Suprapubic skin (tissue), 4 donors: ENCODE measurements at regions not wholly inside any gene's neighbourhood (a gene's known extent, or its start where the extent isn't known, plus 50 kb on each side); places are given as distances from the start of the nearest gene placed in this dataset.

Source experiments
- CTCF ChIP-seq, 2 donors: fragments of 200-600 bp in 1 of 2; fragments of 450-650 bp in 1 of 2; sonication (generic) in 1 of 2; IDR thresholded peaks; one replicate each; pipeline ENCODE4 v1.5.1; 2016 to 2019; ENCODE audit warnings: antibody characterized with exemption in 2 of 2, mild to moderate bottlenecking in 1 of 2, moderate library complexity in 1 of 2
- EP300 ChIP-seq: sonication (generic); formaldehyde crosslinking; IDR thresholded peaks from one replicate; pipeline ENCODE4 v1.6.1; 2017; ENCODE audit warnings: antibody characterized with exemption
- POLR2A ChIP-seq, 2 donors: fragments of 450-650 bp; IDR thresholded peaks; one replicate each; pipeline ENCODE4 v1.6.1; 2017; ENCODE audit warnings: antibody characterized with exemption in 2 of 2, mild to moderate bottlenecking in 2 of 2, moderate library complexity in 2 of 2
- POLR2AphosphoS5 ChIP-seq, 3 donors: sonication (generic); formaldehyde crosslinking; IDR thresholded peaks; one replicate each; pipeline ENCODE4 v1.6.1; 2017; ENCODE audit warnings: antibody characterized with exemption in 3 of 3

DNA sequence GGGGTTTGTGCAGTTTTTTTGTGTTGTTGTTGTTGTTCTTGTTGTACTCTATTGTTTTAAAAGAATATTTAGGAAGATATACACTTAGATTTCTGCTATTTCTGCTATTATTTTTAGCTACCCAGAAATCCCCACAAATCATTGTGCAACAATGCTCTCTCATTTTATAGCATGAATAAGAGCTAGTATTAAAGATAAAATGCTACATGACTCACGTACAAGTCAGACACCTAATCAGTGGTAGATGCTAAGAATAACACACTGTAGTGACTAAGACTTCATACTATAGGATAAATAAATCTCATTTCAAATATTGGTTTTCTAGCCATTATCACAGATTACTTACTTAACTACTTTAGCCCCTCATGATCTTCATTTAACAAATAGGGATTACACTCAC is 920.5 kb downstream of the KCNMA1 start:
- TF ChIP-seq CTCF (IDR thresholded peaks at IDR 0.05) = no peak
- no peak for TF ChIP-seq EP300
- TF ChIP-seq POLR2A (IDR thresholded peaks at IDR 0.05) = no peak
- no peak for TF ChIP-seq POLR2AphosphoS5 (IDR thresholded peaks at IDR 0.05)
